Pancreas (tissue), 10 donors: ENCODE measurements at regions not wholly inside any gene's neighbourhood (a gene's known extent, or its start where the extent isn't known, plus 50 kb on each side); places are given as distances from the start of the nearest gene placed in this dataset.

ENCODE experiments used
- ATAC-seq, 4 donors: fragments of 200-7000 bp; cut with Tn5 transposase; one replicate each; pipeline versions ENCODE4 v1.8.0 to v1.9.1; 2020; ENCODE audit warnings: mild to moderate bottlenecking in 4 of 4, moderate library complexity in 4 of 4
- DNase-seq, 6 donors: peaks; one replicate each; pipeline ENCODE4 v3.0.0-alpha.2; 2020
- FAIRE-seq: peaks from 2 replicates; lab custom pipeline; 2012; peaks lifted over from hg19 to GRCh38; lab: Jason Lieb, UNC
- H3K27ac ChIP-seq, 4 donors: fragments of 200-600 bp; sonication (generic); 1 replicate in 3 of 4; 2 replicates in 1 of 4; pipeline versions ENCODE4 v1.5.0 to v1.8.0; 2020
- H3K27me3 ChIP-seq, 4 donors: fragments of 200-600 bp; one replicate each; pipeline ENCODE4 v1.8.0; 2021
- H3K36me3 ChIP-seq, 3 donors: fragments of 200-600 bp; sonication (generic) in 1 of 3; one replicate each; pipeline versions ENCODE4 v1.5.0 to v1.8.0; 2020 to 2021
- H3K4me1 ChIP-seq, 3 donors: fragments of 200-600 bp; one replicate each; pipeline ENCODE4 v1.8.0; 2021
- H3K4me3 ChIP-seq, 4 donors: fragments of 200-600 bp; sonication (generic) in 2 of 4; one replicate each; pipeline versions ENCODE4 v1.5.0 to v1.8.0; 2020 to 2021
- H3K9me3 ChIP-seq, 4 donors: fragments of 200-600 bp; one replicate each; pipeline ENCODE4 v1.8.0; 2021
- WGBS, 2 donors: extraction: QIAGEN DNeasy Blood & Tissue Kit; methylation state at CpG; one replicate each; pipeline ENCODE4 v1.1.7; 2013; 5-methylcytosine and 5-hydroxymethylcytosine counted together
- intact Hi-C, 3 donors: fragments of 100-400 bp; cut with DNase I; formaldehyde crosslinking; loops; one replicate each; pipeline versions ENCODE4 v1.11.1 to v1.14.2; 2022
- TF ChIP-seq, protein P1 (sequence below), 4 donors: fragments of 200-600 bp; sonication (generic) in 3 of 4; IDR thresholded peaks; one replicate each; pipeline versions ENCODE4 v1.5.0 to v1.8.0; 2021; ENCODE audit warnings: antibody characterized with exemption in 4 of 4
- donor health status: healthy with polysubstance abuse.
- donor health status: DM: no; HTN: no; CAD: no; lungs with moderate emphysema.
- donor health status: DM: no; HTN: no; CAD: no.
- donor health status: control.
- donor health status: control.
- donor health status: Bipolar disorder and iron deficiency.
- donor health status: DM: yes; HTN: yes; CAD: no.
- donor health status: DM: no; HTN: no; CAD: no.
- donor health status: DM: no; HTN: no; CAD: no.
- donor health status: DM: yes; HTN: yes; CAD: no.

DNA sequence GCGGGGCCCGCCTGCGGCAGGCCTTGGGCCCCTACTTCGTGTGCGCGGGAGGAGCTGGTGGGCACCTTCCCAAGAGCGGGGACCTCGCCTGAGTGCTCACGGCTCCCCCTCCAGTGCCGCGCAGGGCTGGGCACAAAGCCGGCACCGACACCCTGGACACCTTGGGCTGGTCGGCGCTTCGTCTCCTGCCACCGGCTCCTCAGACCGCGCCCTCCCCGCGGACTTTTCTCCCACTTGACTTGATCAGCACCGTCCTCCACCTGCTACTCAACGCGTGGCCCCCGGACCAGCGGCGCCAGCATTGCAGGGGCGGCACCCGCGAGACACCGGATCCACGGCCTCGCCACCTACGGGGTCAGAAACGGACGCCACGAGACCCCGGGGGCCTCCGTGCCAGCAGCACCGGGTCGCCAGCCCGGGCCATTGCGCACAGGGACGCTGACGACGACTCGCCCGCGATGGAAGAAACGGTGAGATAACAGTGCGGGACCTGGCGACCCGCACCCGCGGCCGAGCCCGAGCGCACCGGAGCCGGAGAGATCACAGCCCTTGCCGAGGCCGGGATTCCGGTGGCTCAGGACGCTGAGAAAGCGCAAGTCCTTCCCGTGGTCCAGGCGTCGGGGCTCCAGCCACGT is 154.2 kb downstream of the DLL1 start:
- Histone ChIP-seq H3K9me3 (no peaks in the 10 kb centered on the region), H3K27ac (no peak overlapping the region), H3K36me3 (no peaks in the 10 kb centered on the region), H3K4me1 (no peaks in the 10 kb centered on the region), H3K27me3 (no peaks in the 10 kb centered on the region), H3K4me3 (no peak overlapping the region)
- FAIRE-seq: no peak
- 94% methylated on average over 69 of the region's 69 CpGs for WGBS, 2 donors
- TF ChIP-seq, protein P1, sequence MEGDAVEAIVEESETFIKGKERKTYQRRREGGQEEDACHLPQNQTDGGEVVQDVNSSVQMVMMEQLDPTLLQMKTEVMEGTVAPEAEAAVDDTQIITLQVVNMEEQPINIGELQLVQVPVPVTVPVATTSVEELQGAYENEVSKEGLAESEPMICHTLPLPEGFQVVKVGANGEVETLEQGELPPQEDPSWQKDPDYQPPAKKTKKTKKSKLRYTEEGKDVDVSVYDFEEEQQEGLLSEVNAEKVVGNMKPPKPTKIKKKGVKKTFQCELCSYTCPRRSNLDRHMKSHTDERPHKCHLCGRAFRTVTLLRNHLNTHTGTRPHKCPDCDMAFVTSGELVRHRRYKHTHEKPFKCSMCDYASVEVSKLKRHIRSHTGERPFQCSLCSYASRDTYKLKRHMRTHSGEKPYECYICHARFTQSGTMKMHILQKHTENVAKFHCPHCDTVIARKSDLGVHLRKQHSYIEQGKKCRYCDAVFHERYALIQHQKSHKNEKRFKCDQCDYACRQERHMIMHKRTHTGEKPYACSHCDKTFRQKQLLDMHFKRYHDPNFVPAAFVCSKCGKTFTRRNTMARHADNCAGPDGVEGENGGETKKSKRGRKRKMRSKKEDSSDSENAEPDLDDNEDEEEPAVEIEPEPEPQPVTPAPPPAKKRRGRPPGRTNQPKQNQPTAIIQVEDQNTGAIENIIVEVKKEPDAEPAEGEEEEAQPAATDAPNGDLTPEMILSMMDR (IDR thresholded peaks at IDR 0.05): no peak
- DNase-seq: peak in 4 of 6 donors; percentile 1 to 72 (median 34)
- ATAC-seq: no peak
- intact Hi-C loops: no loop called here

DNA sequence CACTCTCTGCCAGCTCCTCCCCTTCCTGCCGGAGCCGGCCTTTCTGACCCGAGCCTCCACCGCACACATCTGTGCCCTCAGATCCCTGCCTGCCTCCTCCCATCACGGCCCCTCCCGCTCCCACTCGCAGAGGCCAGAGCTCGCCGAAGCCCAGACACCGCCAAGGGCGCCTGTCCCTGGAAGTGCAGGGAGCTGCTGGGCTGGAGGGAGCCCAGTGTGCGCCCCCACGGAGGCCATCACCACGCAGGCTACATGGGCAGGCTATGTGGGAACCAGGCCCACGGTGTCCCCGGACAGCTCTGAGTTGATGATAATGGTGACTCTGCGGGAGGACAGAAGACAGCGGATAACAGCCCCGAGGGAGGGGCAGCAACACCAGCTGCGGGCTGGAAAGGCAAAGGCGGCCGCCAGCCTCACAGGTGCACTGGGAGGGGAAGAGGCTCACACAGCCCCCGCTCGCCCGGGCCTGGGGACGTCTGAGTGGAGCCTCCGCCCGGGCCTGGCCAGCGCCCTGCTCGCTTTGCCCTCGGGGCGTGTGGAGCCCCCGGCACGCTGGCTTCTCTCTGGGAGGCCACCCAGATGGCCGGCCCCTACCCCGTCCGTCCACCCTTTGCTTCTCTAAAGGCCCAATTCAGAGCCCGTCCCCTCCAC is 154.9 kb downstream of the DLL1 start:
- TF ChIP-seq, protein P1 (IDR thresholded peaks at IDR 0.05): no peak
- Histone ChIP-seq H3K27ac (no peak overlapping the region), H3K9me3 (no peaks in the 10 kb centered on the region), H3K27me3 (no peaks in the 10 kb centered on the region), H3K4me3 (no peak overlapping the region), H3K36me3 (no peaks in the 10 kb centered on the region), H3K4me1 (no peaks in the 10 kb centered on the region)
- intact Hi-C loops: no loop called here
- FAIRE-seq: no peak
- WGBS, 2 donors: 88 to 92% methylated on average over 38 of the region's 38 CpGs
- no peak for ATAC-seq
- DNase-seq: peak in 5 of 6 donors; percentile 1 to 62 (median 25)

DNA sequence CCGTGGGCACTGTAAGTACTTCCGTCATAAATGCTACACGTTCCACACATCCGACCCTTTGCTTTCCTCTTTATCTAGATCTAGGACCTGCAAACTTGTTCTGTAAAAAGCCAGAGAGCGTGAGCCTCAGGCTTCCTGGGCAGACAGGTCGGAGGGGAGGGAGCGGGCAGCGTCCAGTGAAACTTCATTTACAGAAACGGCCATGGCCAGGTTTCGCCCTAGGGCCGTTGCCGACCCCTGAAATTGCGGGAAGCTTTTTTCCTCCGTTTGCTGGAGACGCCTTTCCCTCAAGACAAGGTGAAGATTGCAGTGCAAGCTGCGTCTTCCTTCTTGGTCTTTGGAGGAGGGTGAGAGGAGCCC is 155.4 kb downstream of the DLL1 start:
- H3K27ac ChIP-seq: no peak overlapping the region
- WGBS, 2 donors: 82 to 90% methylated on average over 16 of the region's 16 CpGs

DNA sequence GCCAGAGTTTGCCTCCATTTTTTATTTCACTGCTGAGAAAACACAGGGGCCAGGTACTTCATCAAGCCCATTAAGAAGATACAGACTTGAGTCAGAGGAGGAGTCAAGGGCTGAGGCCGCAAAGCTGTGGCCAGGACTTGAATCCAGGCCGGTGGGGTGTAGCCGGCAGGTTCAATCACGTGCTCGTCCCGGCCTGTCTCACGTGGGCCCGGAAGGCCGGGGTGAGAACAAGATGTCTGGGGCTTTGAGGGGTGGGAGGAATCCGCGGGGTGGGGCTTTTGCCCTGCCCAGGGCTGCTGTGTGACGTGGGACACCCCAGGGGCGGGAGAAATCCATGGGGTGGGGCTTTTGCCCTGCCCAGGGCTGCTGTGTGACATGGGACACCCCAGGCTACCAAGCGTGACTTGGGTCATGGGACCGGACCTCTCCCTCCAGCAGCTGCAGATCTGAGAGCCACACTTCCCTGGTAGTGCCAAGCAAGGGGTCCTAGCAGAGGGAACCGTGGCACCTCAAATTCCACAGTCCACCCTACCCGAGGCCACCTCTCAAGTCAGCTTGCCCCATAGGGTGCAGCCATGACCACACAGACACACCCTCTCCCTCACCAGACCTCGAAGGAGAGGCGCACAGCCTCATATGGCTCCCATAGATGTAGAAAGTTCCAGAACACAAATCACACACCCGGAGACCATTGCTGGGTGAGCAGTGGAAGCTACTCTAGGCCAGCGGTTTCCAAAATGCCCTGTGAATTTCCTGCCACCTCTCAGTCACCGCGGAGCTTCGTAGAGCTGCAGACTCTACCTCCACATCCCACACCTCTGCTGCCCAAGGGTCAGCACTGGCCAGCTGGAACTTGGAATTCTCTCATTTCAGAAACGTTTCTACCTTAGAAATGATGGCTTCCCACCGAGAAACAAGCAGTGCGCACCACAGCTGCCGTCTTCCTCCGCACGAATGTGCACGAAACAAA is 156.1 kb downstream of the DLL1 start:
- H3K4me1 ChIP-seq: no peaks in the 10 kb centered on the region

More for the DNA sequence above, 155.4 kb downstream of the DLL1 start:
- ATAC-seq (no peak), FAIRE-seq (no peak), DNase-seq (peak in 2 of 6 donors; percentile 19 to 33)
- H3K4me3 ChIP-seq: no peak overlapping the region
- H3K4me1 ChIP-seq: no peaks in the 10 kb centered on the region
- TF ChIP-seq, protein P1 (IDR thresholded peaks at IDR 0.05): no peak
- H3K9me3 ChIP-seq: no peaks in the 10 kb centered on the region
- no peaks in the 10 kb centered on the region for H3K27me3 ChIP-seq
- H3K36me3 ChIP-seq: no peaks in the 10 kb centered on the region
- intact Hi-C loops: no loop called here

More for the DNA sequence above, 156.1 kb downstream of the DLL1 start:
- Histone ChIP-seq H3K27me3 (no peaks in the 10 kb centered on the region), H3K9me3 (no peaks in the 10 kb centered on the region), H3K36me3 (no peaks in the 10 kb centered on the region), H3K4me3 (no peak overlapping the region), H3K27ac (peak overlapping the region in 1 of 4 donors; percentile 2)
- TF ChIP-seq, protein P1 (IDR thresholded peaks at IDR 0.05): no peak
- DNase-seq (peak in 5 of 6 donors; percentile 3 to 47 (median 35)), FAIRE-seq (no peak), ATAC-seq (no peak)
- intact Hi-C loops: no loop called here
- WGBS, 2 donors: 81 to 86% methylated on average over 31 of the region's 31 CpGs
